Lower leg skin (tissue), 3 donors: ENCODE measurements at regions not wholly inside any gene's neighbourhood (a gene's known extent, or its start where the extent isn't known, plus 50 kb on each side); places are given as distances from the start of the nearest gene placed in this dataset.

Source experiments
- CTCF ChIP-seq, 3 donors: fragments of 450-650 bp; IDR thresholded peaks; one replicate each; pipeline ENCODE4 v1.5.1; 2016; ENCODE audit warnings: antibody characterized with exemption in 3 of 3, mild to moderate bottlenecking in 3 of 3, moderate library complexity in 2 of 3
- POLR2A ChIP-seq, 2 donors: fragments of 450-650 bp; IDR thresholded peaks; one replicate each; pipeline ENCODE4 v1.6.1; 2016 to 2017; ENCODE audit warnings: antibody characterized with exemption in 2 of 2, mild to moderate bottlenecking in 1 of 2, moderate library complexity in 1 of 2

- TF ChIP-seq CTCF (IDR thresholded peaks at IDR 0.05) (no peak), POLR2A (IDR thresholded peaks at IDR 0.05) (no peak)
These were observed 171.9 kb upstream of the SPOCK3 start for GRCh38 chr4:167406181-167406580.
